Nucleus accumbens (tissue), 56 donors: ENCODE measurements at regions not wholly inside any gene's neighbourhood (a gene's known extent, or its start where the extent isn't known, plus 50 kb on each side); places are given as distances from the start of the nearest gene placed in this dataset.
A peak's percentile ranks its signal among the peaks of the same experiment; 100 is the strongest.
"Not testable (repeated sequence)": the region's sequence is repeated elsewhere in the genome, so short reads cannot be mapped to it uniquely, and the experiment has no call there.

Source experiments
- DNase-seq, 56 donors: peaks; one replicate each; lab custom pipeline; 2025; lab: John Stamatoyannopoulos, UW

GRCh38 chr18:39208190-39208589, 1642.6 kb upstream of the CELF4 start:
- no peak for DNase-seq

GRCh38 chr18:39206398-39207103, 1641.0 kb upstream of the CELF4 start:
- not testable (repeated sequence) for DNase-seq

GRCh38 chr18:39205565-39206195, 1640.1 kb upstream of the CELF4 start:
- no peak for DNase-seq

- DNase-seq = no peak
Observed at GRCh38 chr18:39200153-39200552, 1634.6 kb upstream of the CELF4 start.

GRCh38 chr18:39199231-39199855, 1633.7 kb upstream of the CELF4 start:
- DNase-seq = no peak

- peak in 15 of 56 donors; percentile 1 to 39 (median 11) for DNase-seq
Observed at GRCh38 chr18:39198376-39198775, 1632.8 kb upstream of the CELF4 start.

GRCh38 chr18:39191931-39192330, 1626.3 kb upstream of the CELF4 start:
- no peak for DNase-seq

GRCh38 chr18:39191058-39191457, 1625.5 kb upstream of the CELF4 start:
- no peak for DNase-seq

- no peak for DNase-seq
Observed at GRCh38 chr18:39190508-39190907, 1624.9 kb upstream of the CELF4 start.

GRCh38 chr18:39188278-39188677, 1622.7 kb upstream of the CELF4 start:
- DNase-seq = no peak

GRCh38 chr18:39186008-39186407, 1620.4 kb upstream of the CELF4 start:
- DNase-seq = no peak

- DNase-seq = no peak
Observed at GRCh38 chr18:39184176-39184575, 1618.6 kb upstream of the CELF4 start.

GRCh38 chr18:39178166-39178565, 1612.6 kb upstream of the CELF4 start:
- no peak for DNase-seq

- DNase-seq = no peak
Observed at GRCh38 chr18:39172695-39173421, 1607.3 kb upstream of the CELF4 start.

- DNase-seq = no peak
Observed at GRCh38 chr18:39168723-39169122, 1603.1 kb upstream of the CELF4 start.

GRCh38 chr18:39167990-39168389, 1602.4 kb upstream of the CELF4 start:
- DNase-seq = no peak

GRCh38 chr18:39166776-39167175, 1601.2 kb upstream of the CELF4 start:
- DNase-seq = no peak

GRCh38 chr18:39162013-39162827, 1596.6 kb upstream of the CELF4 start:
- no peak for DNase-seq

GRCh38 chr18:39149211-39149806, 1583.7 kb upstream of the CELF4 start:
- DNase-seq = no peak

- no peak for DNase-seq
Observed at GRCh38 chr18:39134255-39134654, 1568.7 kb upstream of the CELF4 start.
